ENCODE measurements at regions not wholly inside any gene's neighbourhood (a gene's known extent, or its start where the extent isn't known, plus 50 kb on each side); places are given as distances from the start of the nearest gene placed in this dataset.

DNA sequence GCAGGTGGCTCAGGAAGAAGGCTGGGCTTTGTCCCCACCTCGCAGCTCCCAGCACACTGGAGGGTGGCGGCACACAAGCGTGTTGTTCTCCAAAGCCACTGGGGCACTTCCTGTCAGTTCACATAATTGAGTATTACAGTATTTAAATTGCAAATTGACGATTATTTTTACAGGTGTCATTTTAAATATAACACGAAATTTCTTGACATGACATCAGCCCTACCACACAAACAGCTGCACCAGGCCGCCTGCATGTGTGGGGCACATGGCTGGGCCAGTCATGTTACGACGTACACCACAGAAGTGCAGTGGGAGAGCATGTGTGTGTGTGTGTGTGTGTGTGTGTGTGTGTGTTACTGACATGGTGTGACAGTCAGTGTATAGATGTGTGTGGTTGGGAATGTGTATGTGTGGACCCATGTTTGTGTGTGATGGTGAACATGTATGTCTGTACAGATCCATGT, 155.6 kb downstream of the TTC32 start:
- Histone ChIP-seq H3K36me3 (ENCODE audit: insufficient read depth, low read length, poor library complexity, severe bottlenecking) (no peaks in the 10 kb centered on the region), H3K4me3 (ENCODE audit: low read depth, low read length, poor library complexity, severe bottlenecking) (no peak overlapping the region), H3K27me3 (replicated peaks; ENCODE audit: insufficient read depth, low read depth, low read length, poor library complexity) (no peaks in the 10 kb centered on the region), H3K9me3 (ENCODE audit: low read depth, low read length, poor library complexity, severe bottlenecking) (no peaks in the 10 kb centered on the region), H3K27ac (ENCODE audit: low read depth, low read length, poor library complexity, severe bottlenecking) (no peak overlapping the region), H3K4me1 (ENCODE audit: insufficient read depth, low read length, poor library complexity, severe bottlenecking) (no peaks in the 10 kb centered on the region)
- TF ChIP-seq, protein P1, sequence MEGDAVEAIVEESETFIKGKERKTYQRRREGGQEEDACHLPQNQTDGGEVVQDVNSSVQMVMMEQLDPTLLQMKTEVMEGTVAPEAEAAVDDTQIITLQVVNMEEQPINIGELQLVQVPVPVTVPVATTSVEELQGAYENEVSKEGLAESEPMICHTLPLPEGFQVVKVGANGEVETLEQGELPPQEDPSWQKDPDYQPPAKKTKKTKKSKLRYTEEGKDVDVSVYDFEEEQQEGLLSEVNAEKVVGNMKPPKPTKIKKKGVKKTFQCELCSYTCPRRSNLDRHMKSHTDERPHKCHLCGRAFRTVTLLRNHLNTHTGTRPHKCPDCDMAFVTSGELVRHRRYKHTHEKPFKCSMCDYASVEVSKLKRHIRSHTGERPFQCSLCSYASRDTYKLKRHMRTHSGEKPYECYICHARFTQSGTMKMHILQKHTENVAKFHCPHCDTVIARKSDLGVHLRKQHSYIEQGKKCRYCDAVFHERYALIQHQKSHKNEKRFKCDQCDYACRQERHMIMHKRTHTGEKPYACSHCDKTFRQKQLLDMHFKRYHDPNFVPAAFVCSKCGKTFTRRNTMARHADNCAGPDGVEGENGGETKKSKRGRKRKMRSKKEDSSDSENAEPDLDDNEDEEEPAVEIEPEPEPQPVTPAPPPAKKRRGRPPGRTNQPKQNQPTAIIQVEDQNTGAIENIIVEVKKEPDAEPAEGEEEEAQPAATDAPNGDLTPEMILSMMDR (conservative IDR thresholded peaks at IDR 0.05; ENCODE audit: low read depth, low read length) = no peak
- TF ChIP-seq EZH2 (IDR thresholded peaks at IDR 0.05; ENCODE audit: borderline replicate concordance, low read depth, low read length, poor library complexity, severe bottlenecking) = no peak
- no peak for DNase-seq (ENCODE audit: low spot score)
- ChIA-PET POLR2A (ENCODE audit: low non-redundant PET) (no interaction called here), CTCF (interaction anchor here (0.9 to 1.0 kb wide), 2 partner anchors 377 to 396 kb away, joined by 4 read pairs; no protein-coding TSS in a partner anchor)
- intact Hi-C loops (cut with micrococcal nuclease; ENCODE audit: unreplicated experiment) = loop anchor here (5.0 kb wide), 2 partner anchors 389 to 994 kb away; partner anchors contain the start of gene OSR1
- no TSS peak for BruUV-seq (replicated peaks)

DNA sequence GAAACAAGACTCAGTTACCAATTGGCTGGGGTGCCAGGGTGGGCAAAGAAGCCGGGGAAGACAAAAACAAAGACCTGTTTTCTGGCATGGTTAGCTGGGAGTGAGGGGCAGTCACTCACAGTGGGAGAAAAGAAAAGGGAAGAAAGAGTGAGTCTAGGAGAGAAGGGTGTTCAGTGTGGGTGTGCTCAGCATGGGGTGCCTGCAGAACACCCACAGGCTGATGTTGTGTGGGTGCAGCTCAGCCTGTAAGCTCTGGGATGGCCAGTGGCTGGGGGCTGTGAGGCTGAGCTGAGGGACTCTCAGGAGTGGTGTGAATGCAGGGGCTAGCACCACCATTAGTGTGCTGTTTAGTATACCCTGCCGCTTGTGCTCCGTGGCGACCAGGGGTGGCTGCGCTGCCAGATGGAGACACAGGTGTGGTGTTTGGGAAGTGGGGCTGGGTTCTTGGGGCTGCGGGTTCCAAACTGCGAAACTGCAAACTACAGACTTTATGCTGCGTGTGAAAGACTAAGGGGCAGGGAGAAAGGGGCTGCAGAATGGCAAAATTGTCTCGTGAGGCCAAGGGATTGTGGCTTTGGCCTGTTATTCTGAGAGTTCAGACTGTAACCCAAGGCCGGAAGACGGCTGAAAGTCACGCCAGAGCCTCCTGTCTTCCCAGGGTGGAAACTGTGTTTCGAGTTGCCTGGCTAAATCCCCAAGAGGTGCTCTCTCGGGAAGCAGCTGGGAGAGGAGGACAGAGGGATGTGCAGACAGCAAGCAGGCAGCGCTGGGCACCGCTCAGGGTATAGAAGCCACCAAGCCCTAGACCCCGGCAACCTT, 156.3 kb downstream of the TTC32 start:
- H3K4me1 ChIP-seq (ENCODE audit: insufficient read depth, low read length, poor library complexity, severe bottlenecking) = no peaks in the 10 kb centered on the region
- ChIA-PET POLR2A (ENCODE audit: low non-redundant PET) (no interaction called here), CTCF (no interaction called here)
- no peak for DNase-seq (ENCODE audit: low spot score)
- BruUV-seq (replicated peaks) = no TSS peak
- H3K9me3 ChIP-seq (ENCODE audit: low read depth, low read length, poor library complexity, severe bottlenecking) = no peaks in the 10 kb centered on the region
- H3K36me3 ChIP-seq (ENCODE audit: insufficient read depth, low read length, poor library complexity, severe bottlenecking) = no peaks in the 10 kb centered on the region
- no peak overlapping the region for H3K27ac ChIP-seq (ENCODE audit: low read depth, low read length, poor library complexity, severe bottlenecking)
- no peaks in the 10 kb centered on the region for H3K27me3 ChIP-seq (replicated peaks; ENCODE audit: insufficient read depth, low read depth, low read length, poor library complexity)
- TF ChIP-seq, protein P1 (conservative IDR thresholded peaks at IDR 0.05; ENCODE audit: low read depth, low read length) = no peak
- no peak for TF ChIP-seq EZH2 (IDR thresholded peaks at IDR 0.05; ENCODE audit: borderline replicate concordance, low read depth, low read length, poor library complexity, severe bottlenecking)
- intact Hi-C loops (cut with micrococcal nuclease; ENCODE audit: unreplicated experiment) = loop anchor here (5.0 kb wide), 2 partner anchors 388 to 993 kb away; partner anchors contain the start of gene OSR1
- no peak overlapping the region for H3K4me3 ChIP-seq (ENCODE audit: low read depth, low read length, poor library complexity, severe bottlenecking)

DNA sequence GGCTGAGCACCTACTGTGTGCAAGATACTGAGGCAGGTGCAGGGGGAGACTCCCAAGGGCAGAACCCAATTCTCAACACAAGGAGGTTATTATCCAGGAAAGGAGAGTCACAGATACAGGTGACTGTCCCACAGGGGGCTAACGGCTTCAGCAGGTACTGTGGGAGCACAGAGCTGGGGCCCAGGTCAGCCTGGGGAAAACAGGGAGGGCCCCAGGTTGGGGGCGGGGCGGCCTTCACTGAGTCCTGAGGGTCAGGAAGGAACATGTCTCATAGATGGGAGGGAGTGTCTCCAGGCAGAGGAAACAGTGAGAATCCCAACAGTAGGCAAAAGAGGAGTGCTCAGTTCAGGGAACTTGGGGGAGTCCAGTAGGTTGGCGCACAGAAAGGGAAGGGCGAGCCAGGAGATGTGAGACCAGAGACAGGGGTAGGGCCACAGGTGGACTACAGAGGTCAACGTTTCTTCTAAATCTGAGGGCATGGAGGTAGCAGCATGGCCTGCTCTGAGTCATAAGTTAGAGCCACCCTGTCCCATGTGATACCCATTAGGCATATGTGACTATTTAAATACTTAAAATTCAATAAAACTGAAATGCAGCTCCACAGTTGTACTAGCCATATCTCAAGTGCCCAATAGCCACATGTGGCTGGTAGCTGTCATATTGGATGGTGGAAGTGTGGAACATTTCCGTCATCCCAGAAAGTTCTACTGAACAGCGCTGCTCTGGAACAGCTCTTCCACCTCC, 157.2 kb downstream of the TTC32 start:
- H3K4me3 ChIP-seq (ENCODE audit: low read depth, low read length, poor library complexity, severe bottlenecking) = no peak overlapping the region
- intact Hi-C loops (cut with micrococcal nuclease; ENCODE audit: unreplicated experiment) = loop anchor here (5.0 kb wide), 2 partner anchors 387 to 992 kb away; partner anchors contain the start of gene OSR1
- TF ChIP-seq, protein P1 (conservative IDR thresholded peaks at IDR 0.05; ENCODE audit: low read depth, low read length) = no peak
- no peak for TF ChIP-seq EZH2 (IDR thresholded peaks at IDR 0.05; ENCODE audit: borderline replicate concordance, low read depth, low read length, poor library complexity, severe bottlenecking)
- POLR2A ChIA-PET (ENCODE audit: low non-redundant PET) = no interaction called here
- DNase-seq (ENCODE audit: low spot score) = no peak
- BruUV-seq (replicated peaks) = no TSS peak
- no peaks in the 10 kb centered on the region for H3K36me3 ChIP-seq (ENCODE audit: insufficient read depth, low read length, poor library complexity, severe bottlenecking)
- H3K27ac ChIP-seq (ENCODE audit: low read depth, low read length, poor library complexity, severe bottlenecking) = no peak overlapping the region
- H3K9me3 ChIP-seq (ENCODE audit: low read depth, low read length, poor library complexity, severe bottlenecking) = no peaks in the 10 kb centered on the region
- CTCF ChIA-PET = no interaction called here
- no peaks in the 10 kb centered on the region for H3K27me3 ChIP-seq (replicated peaks; ENCODE audit: insufficient read depth, low read depth, low read length, poor library complexity)
- H3K4me1 ChIP-seq (ENCODE audit: insufficient read depth, low read length, poor library complexity, severe bottlenecking) = no peaks in the 10 kb centered on the region
